Amniotic epithelial cell (primary cell): ENCODE measurements at regions not wholly inside any gene's neighbourhood (a gene's known extent, or its start where the extent isn't known, plus 50 kb on each side); places are given as distances from the start of the nearest gene placed in this dataset.
A peak's percentile ranks its signal among the peaks of the same experiment; 100 is the strongest.
"Not testable (repeated sequence)": the region's sequence is repeated elsewhere in the genome, so short reads cannot be mapped to it uniquely, and the experiment has no call there.

Source experiments
- DNase-seq: peaks from one replicate; pipeline ENCODE4 v3.0.0-alpha.2; 2010; ENCODE audit warnings: low read depth

DNA sequence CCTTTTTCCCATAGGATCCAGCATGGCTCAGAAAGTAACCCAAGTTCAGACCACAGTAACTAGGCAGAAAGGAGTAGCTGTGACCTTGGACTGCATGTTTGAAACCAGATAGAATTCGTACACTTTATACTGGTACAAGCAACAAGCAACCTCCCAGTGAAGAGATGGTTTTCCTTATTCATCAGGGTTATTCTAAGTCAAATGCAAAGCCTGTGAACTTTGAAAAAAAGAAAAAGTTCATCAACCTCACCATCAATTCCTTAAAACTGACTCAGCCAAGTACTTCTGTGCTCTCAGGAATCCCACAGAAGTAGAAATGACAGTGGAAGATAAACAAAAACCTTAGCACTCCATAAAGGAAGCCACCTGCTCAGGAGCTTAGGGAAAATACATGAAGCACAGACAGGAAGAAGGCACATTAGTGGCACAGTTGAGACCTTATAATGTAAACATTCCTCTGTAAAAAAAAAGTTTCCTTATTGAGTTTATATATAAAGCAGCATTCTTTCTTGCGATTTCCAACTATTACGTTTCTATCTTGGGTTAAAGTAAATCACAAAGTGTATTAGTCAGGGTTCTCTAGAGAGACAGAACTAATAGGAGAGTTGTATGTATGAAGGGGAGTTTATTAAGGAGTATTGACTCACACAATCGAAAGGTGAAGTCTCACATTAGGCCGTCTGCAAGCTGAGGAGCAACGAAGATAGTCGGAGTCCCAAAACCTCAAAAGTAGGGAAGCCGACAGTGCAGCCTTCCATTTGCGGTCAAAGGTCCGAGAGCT is 398.4 kb downstream of the DAD1 start:
- peak; percentile 77 for DNase-seq

DNA sequence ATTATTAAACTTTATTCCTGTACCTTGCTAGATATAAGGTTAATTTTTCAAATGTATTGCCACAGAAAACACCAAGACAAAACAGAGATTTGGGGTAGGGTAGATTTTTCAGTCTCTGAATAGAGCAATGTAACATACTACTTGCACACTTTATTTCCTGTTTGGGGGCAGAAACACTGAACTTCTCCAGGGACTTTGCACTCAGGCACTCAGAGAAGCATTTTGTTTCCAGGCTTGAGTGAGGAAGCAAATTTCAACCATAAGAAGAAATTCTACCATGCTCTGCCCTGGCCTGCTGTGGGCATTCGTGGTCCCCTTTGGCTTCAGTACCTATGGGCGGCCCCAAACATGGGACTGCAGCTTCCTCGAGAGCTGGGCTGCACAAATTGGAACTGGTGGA is 399.1 kb downstream of the DAD1 start:
- no peak for DNase-seq

DNA sequence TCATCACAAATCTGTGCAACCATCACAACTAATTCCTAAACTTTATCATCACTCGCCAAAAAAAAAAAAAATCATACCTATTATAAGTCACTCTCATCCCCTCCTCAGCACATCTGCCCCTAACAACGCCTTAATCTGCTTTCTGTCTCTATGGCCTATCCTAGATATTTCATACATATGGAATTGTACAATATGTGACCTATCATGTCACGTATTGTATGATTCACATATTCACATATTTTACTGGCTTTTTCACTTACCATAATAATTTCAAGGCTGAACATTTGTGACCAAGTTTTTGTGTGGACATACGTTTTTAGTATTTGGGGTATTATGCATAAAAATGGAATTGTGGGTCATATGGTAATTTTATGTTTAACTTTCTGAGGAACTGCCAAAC is 400.7 kb downstream of the DAD1 start:
- DNase-seq, result no peak

DNA sequence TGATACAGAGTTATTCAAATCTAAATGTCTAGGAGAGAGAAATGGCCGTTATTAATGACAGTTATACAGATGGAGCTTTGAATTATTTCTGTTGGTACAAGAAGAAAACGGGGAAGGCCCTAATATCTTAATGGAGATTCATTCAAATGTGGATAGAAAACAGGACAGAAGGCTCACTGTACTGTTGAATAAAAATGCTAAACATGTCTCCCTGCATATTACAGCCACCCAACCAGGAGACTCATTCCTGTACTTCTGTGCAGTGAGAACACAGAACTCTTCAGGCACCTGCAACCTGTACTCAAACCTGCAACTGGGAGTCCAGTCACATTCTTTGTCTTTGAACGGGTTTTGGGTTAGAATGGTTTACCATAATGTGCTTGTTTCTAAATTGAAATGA is 403.2 kb downstream of the DAD1 start:
- no peak for DNase-seq

DNA sequence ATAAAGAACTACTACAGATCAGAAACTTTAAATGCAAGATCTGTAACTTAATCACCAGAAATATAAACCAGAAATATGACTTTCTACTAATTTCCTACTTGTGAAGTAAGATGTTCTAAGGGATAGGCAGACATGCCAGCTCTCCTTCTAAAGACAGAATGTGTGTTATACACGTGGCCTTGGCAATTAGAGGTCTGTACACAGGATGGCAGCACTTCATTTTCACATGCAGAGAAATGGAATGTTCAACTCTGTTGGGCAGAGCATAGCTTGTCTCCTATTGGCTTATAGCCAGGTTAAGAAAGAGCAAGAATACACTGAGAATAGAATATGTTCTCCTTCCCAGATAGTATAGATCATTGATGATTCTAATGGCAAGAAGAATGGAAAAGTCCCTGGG is 403.8 kb downstream of the DAD1 start:
- DNase-seq, result peak; percentile 45

DNA sequence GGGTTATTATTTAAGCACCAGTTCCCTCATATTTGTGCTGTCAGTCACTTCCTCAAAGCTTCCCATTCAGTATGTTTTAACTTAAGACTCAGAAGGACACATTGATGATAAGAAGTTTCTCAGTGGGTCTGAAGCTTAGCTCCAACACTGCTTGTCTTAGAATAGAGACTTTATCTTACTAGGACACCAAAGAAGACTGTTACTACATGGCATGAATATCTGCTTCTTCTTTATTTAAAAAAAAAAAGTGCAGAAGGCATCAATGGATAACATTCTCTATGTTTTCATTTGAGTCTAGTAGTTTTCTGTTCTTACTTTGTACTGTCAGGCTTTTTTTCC is 404.2 kb downstream of the DAD1 start:
- DNase-seq, result no peak

DNA sequence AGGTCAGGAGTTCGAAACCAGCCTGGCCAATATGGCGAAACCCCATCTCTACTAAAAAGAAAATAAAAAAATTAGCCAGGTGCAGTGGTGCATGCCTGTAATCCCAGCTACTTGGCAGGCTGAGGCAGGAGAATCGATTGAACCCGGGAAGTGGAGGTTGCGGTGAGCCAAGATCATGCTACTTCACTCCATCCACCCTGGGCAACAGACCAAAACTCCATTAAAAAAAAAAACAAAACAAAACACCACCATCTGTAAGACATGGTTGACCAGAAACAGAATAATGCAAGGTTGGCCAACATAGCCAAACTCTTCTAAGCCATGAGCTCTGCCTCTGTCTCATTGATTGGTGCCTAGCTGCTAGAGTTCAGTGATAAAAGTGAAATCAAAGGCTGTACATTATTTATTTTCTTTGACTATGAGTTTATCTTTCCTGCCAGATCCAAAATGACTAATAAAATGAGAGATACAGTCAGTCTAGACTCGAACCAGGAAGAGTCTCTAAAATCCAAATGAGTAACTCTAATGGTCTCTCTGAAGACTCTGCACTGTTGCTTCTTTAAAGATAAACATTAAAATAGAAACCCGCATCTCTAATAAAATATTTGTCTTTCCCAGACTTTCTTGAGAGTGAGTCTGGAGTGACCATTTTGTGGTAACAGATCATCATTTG is 404.7 kb downstream of the DAD1 start:
- DNase-seq, result peak; percentile 9

DNA sequence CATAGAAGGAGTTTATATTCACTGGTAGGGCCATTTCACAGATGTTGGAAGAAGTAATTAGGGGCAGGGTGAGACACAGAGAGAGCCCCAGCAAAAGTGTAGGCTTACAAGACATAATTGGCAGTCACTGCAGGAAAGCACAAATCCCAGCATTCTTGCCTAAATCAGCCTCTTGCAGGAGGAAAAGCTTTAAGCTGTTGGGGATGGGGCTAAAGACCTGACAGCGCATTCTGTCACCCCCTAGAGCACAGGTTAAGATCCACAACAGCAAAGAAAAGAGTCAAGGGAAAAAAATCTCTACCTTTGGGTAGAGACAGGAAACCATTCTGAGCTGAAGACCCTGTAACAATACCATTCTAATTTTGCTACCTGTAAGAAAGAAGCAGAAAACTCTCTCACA is 409.0 kb downstream of the DAD1 start:
- no peak for DNase-seq

DNA sequence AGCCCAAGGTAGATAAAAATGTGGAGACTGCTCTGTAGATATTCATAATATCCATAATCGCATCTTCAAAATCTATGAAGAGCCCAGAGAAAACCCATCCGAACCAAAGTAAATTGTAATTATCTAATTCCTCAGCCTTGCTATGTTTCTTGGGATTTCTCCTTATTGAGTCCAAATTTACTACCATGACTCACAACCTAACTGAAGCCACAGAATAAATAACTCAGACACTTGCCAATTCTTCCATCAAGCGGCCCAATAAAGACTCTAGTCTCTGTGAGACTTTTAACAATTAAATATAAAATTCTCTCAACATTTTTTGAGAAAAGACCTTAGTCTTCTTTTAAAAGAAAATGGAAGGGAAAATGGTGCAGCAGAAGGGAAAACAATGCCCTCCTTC is 409.8 kb downstream of the DAD1 start:
- no peak for DNase-seq

DNA sequence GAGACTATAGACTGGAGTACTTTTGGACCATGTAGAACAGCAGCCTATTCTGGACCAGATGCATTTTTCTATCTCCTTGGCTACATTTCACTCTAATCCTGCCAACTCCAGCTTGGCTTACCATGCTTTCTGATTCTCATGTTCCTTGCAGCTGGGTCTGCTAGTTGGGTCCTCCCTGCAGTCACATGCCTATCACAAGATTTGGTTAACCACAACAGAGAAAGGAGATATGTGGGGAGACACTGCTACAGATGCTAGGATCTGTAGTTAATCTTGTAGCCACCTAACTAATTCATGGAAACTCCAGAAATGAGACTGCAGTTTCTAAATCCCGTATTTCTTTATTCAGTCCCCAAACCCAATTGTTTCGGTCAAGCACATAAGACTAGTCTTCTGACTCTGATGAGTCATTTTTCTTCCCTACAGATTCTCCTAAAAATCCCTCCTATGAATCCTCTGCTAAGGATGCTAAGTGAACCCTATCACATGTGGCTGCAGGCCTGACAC is 410.6 kb downstream of the DAD1 start:
- DNase-seq, result no peak

DNA sequence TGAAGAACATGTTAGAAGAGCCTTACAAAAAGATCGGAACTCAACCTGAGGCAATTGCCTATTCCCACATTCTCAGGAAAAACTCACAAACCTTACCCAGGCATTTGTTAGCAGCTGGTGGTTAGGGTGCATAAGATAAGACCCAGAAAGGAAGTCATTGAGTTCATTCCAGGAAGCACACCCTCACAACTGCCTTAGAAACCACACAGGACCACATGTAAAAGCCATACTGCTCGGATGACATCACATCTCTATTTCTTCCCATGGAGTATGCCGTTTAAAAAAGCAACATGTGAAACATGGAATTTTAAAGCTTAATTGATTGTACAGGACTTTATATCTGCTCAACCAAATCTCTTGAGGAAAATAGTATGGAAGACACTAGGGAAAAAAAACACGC is 411.2 kb downstream of the DAD1 start:
- peak; percentile 31 for DNase-seq

DNA sequence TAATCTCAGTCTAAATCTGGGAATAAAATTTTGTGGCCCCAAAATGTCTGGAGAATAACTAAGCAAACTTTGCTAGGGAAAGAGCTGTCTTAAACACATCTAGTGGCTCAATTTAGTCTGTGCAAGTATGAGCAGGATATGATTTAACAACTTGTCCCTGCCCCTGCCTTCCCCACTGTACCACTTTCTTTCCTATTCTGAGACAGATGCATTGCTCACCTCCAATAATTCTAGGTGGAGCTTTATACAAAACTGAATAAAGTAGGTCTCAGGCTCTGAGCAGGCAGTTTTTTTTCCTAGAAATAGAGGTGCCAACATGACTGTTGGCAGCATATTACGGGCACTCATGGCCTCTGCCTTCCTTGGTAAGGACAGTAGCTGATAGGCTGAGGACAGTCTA is 412.1 kb downstream of the DAD1 start:
- no peak for DNase-seq

DNA sequence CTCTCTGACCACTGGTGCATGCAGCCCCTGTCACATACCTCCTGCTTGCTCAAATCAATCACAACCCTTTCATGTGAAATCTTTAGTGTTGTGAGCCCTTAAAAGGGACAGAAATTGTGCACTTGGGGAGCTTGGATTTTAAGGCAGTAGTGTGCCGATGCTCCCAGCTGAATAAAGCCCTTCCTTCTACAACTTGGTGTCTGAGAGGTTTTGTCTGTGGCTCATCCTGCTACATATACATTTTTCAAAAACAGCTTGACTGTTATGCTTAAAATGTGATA is 413.8 kb downstream of the DAD1 start:
- not testable (repeated sequence) for DNase-seq

DNA sequence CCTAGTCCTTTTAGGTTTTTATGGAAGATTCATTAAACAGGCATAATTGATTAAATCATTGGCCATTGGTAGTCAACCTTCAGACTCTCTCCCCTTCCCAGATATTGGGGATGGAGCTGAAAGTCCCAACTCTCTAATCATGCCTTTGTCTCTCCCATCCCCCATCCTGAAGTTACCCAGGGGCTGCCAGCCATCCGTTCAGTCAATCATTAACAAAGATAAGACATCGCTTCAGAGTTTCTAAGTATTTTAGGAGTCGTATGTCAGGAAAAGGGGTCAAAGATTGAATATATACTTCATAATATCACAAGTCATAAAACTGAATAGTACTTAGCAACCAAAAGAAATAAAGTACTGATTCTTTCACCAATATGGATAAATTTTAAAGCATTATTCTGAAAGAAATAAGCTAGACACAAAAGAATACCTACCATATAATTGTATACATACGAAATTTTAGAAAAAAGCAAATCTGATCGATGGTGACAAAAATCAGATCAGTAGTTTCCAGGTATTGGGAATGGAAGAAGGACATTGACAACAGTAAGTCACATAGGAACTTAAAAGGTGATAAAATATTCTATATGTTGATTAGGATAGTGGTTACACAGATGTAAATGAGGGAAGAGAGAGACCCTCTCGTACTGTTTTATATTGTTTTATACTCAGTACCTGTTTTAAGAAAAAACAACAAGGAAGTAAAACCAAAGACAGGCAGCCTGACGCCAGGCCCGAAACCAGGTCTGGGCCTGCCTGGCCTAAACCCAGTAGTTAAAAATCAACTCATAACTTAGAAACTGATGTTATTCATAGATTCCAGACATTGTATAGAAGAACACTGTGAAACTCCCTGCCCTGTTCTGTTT is 414.4 kb downstream of the DAD1 start:
- DNase-seq, result no peak

DNA sequence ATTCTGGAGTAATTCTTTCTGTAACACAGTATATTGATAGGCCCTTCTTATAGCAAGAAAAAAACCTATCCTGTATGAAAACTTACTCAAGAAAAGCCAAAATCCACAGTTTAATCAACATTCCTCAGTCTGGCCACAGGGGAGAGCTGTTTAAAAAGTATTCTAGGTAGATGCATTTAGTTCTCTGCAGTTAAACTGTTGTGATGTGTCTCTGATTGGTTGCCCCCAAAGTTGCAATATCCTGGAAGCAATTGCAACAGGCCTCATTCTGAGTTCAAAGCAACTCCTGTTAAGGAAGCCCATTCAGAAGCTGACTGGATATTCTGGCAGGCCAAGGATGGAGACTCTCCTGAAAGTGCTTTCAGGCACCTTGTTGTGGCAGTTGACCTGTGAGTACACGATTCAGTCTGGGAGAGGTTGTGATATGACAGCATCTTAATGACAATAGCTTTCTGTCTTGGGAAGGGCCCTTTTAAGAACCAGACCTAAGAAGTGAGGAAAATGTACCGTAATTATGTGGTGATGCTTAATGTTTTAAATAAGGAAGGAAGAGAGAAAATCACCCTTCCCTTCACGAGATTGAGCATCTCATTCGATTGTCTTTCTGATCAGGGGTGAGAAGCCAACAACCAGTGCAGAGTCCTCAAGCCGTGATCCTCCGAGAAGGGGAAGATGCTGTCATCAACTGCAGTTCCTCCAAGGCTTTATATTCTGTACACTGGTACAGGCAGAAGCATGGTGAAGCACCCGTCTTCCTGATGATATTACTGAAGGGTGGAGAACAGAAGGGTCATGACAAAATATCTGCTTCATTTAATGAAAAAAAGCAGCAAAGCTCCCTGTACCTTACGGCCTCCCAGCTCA is 420.7 kb downstream of the DAD1 start:
- no peak for DNase-seq

DNA sequence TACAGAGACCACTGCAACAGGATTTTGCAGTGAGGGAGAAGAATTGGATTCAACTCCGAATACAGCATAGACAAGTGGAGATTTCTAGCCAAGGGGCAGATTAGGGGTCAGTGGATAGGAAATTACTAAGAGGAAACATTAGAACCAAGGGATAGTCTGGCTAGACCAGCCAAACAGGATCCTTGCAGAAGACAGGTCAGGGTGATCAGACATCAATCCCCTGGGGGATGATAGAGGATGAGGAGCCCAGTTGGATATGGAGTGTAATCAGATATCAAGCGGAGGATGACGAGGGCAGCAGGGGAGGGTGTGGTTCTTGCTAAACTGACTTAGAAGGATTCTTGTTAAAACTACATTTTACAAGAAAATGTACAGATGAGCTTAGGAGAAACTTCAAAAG is 424.4 kb downstream of the DAD1 start:
- DNase-seq, result no peak

DNA sequence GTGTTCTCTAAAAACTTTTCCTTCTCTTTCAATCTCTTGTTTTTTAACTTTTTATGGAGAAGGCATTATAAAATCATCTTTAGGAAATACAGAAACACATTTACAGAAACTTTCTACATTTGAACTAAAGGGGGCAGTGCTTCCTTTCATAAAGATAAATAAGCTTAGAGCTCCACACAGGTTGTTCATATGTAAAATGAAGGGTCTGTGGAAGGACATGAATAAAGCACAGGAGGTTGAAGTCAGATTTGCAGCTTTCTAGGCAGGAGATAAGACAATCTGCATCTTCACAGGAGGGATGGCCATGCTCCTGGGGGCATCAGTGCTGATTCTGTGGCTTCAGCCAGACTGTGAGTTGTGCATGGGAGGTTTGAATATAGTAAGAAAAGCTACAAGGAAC is 426.0 kb downstream of the DAD1 start:
- DNase-seq, result peak; percentile 12

DNA sequence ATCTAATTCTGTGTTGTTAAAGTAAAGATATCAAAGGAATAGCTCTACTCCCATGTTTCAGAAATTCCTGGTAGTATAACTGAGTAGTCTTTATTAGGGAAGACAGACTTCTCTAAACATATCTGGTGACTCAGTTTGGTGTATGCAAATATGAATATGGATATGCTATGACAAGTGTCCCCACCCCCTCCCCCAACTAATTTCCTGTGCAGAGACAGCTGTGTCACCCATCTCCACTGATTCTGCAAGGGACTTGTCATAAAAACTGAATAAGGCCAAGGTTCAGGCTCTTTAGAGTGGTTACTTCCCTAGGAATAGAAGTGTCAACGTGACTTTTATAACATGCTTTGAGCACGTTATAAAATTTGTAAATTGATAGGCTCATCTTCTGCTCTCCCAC is 429.1 kb downstream of the DAD1 start:
- DNase-seq, result no peak

DNA sequence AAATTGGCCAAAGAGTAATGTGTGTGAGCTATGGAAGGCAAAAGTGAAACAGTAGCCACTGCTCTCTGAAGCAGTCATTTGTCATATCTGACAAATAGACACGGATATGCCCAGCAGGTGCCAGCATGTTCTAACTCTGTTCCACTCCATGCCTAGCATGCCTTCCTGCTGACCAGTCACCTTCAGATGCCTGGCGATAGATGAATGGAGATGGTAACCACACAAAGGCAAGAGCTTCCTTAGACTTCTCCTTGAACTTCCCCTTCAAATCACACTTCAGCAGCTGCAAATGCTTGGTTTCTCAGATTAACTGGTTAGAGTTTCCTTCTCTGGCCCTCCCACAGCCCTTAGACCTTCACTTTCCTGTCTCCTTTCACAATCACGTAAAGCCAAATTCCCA is 429.9 kb downstream of the DAD1 start:
- DNase-seq, result peak; percentile 3

DNA sequence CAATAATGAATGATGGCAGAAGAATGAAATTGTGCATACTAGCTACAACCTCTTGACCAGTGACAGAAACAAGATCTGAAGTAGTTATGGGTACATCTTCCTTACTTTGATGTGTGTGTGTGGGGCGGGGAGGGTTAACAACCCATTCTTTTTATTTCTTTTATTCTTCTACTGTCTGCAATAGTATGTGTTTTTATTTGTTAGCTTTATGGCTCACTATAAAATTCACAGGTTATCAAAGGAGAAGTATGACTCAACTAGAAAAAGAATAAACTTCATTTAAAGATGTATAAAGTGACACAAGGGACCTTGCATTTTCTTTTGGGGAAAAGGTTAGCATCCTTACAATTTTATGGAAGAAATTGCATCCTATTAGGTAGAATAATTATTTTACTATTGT is 430.5 kb downstream of the DAD1 start:
- no peak for DNase-seq

DNA sequence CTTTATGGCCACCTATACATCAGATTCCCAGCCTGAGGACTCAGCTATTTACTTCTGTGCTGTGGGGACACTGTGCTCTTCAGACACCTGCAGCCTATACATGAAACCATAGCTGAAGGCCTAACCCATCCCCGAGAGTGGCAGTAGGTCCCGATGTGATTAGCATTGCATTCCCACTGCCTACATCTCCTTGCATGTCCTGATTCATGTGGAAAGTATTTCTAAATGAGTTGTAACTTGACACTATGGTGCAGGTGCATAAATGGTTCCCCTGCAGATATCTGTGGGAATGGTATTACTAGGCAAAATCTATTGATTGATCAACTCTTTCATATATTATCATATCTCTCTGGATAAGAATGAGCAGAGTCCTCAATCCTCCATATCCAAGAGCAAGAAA is 433.5 kb downstream of the DAD1 start:
- DNase-seq, result no peak

DNA sequence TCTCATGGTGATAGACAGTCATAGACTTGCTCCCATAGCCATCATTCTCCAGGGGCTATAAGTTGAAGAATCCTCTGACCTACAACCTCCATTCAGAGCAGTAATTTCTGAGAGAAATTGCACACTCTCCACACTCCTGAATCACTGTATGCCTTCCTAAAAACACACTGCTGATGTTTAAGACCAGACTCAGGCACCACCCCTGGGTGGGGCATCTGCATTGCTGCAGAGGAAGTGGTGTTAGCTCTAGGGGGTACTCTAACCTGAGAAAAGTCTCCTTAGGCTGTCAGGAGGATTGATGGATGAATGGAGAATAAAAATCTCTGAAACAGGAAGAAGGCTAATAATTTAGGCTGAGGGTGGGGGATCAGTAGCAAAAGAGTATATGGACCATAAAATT is 436.1 kb downstream of the DAD1 start:
- DNase-seq, result no peak
